Activated naive CD4-positive, alpha-beta T cell treated with Interleukin-2 at 50 U/mL for 16 hours (primary cell): ENCODE measurements at regions not wholly inside any gene's neighbourhood (a gene's known extent, or its start where the extent isn't known, plus 50 kb on each side); places are given as distances from the start of the nearest gene placed in this dataset.
"Not testable (repeated sequence)": the region's sequence is repeated elsewhere in the genome, so short reads cannot be mapped to it uniquely, and the experiment has no call there.

Experiments
- DNase-seq: peaks from one replicate; pipeline ENCODE4 v3.0.0-alpha.2; 2020

DNA sequence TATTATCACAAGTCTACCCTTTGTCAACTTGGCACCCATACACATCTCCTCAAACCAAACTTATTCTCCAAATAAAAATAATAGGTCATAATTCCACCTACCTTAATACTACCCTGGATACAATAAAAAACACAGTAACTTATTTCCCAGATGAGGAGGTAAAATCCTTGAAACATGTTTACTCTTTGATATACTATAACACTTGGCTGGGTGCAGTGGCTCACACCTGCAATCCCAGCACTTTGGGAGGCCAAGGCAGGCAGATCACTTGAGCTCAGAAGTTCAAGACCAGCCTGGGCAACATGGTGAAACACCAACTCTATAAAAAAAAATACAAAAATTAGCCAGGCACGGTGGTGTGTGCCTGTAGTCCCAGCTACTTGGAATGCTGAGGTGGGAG, 54.4 kb upstream of the PRSS3 start:
- not testable (repeated sequence) for DNase-seq

DNA sequence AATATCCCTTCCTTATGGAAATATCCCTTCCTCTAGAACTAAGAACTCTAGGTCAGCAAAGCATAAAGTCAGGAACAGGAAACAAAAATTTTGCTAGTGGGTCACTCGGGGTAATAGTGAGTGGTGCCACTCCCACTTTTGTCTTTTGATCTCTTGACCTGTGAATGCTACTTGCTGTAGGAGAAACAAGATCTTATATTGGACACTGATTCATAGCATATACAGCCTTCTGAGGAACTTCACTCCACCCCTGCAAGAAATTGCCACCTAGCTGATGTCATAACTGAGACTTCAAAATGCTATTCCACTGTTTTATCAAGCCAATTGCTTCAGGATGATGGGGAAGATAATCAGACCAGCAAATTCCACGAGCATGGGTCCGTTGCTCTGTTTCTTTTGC, 53.3 kb upstream of the PRSS3 start:
- no peak for DNase-seq

DNA sequence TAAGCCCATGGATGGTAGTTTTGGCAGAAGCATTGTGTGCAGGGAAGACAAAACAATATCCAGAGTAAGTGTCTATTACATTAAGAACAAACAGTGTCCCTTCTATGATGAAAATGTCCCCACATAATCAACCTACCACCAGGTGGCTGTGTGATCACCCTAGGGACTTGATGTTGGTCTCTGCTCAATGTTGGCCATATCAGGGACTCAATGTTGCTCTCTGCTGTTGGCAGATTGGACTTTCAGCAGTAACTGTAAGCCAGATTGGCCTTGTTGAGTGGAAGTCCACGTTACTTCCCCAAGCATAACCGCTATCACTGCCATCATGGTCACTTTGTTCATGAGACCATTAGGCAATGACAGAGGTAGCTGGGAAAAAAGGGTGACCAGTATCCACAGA, 52.8 kb upstream of the PRSS3 start:
- DNase-seq, result no peak
